Vagina (tissue), 2 donors: ENCODE measurements at regions not wholly inside any gene's neighbourhood (a gene's known extent, or its start where the extent isn't known, plus 50 kb on each side); places are given as distances from the start of the nearest gene placed in this dataset.

Experiments used
- DNase-seq, 2 donors: peaks; one replicate each; pipeline ENCODE4 v3.0.0-alpha.2; 2017; ENCODE audit errors: extremely low spot score in 2 of 2
- H3K27ac ChIP-seq: fragments of 200-600 bp; sonication (generic); one replicate; pipeline ENCODE4 v1.5.1; 2019
- H3K27me3 ChIP-seq: fragments of 200-600 bp; sonication (generic); one replicate; pipeline ENCODE4 v1.5.1; 2019
- H3K36me3 ChIP-seq, 2 donors: fragments of 200-600 bp; sonication (generic); one replicate each; pipeline ENCODE4 v1.5.1; 2017 to 2019
- H3K4me1 ChIP-seq: fragments of 200-600 bp; sonication (generic); one replicate; pipeline ENCODE4 v1.5.1; 2019
- H3K4me3 ChIP-seq, 2 donors: fragments of 200-600 bp; sonication (generic); 1 replicate in 1 of 2; 2 replicates in 1 of 2; pipeline ENCODE4 v1.5.1; 2016 to 2019
- H3K9me3 ChIP-seq: fragments of 200-600 bp; sonication (generic); one replicate; pipeline ENCODE4 v1.5.1; 2019
- POLR2A ChIP-seq, 2 donors: fragments of 450-650 bp; IDR thresholded peaks; one replicate each; pipeline ENCODE4 v1.6.1; 2017; ENCODE audit warnings: antibody characterized with exemption in 2 of 2, mild to moderate bottlenecking in 2 of 2, moderate library complexity in 2 of 2
- POLR2AphosphoS5 ChIP-seq, 2 donors: sonication (generic); formaldehyde crosslinking; IDR thresholded peaks; one replicate each; pipeline ENCODE4 v1.9.0; 2017; ENCODE audit warnings: antibody characterized with exemption in 2 of 2, mild to moderate bottlenecking in 2 of 2, low read depth in 1 of 2; ENCODE audit not compliant: insufficient read depth in 1 of 2
- intact Hi-C: fragments of 100-400 bp; cut with DNase I; formaldehyde crosslinking; loops from one replicate; pipeline ENCODE4 v1.15.1; 2023
- TF ChIP-seq, protein P1 (sequence below), 3 experiments: fragments of 450-650 bp in 2 of 3; fragments of 200-600 bp in 1 of 3; sonication (generic) in 1 of 3; IDR thresholded peaks; one replicate each; pipeline ENCODE4 v1.5.1; 2017 to 2019; ENCODE audit warnings: antibody characterized with exemption in 3 of 3, mild to moderate bottlenecking in 2 of 3, moderate library complexity in 2 of 3

- TF ChIP-seq POLR2AphosphoS5 (IDR thresholded peaks at IDR 0.05; ENCODE audit: insufficient read depth in 1 of 2, low read depth in 1 of 2) (no peak), POLR2A (IDR thresholded peaks at IDR 0.05) (no peak)
- TF ChIP-seq, protein P1, sequence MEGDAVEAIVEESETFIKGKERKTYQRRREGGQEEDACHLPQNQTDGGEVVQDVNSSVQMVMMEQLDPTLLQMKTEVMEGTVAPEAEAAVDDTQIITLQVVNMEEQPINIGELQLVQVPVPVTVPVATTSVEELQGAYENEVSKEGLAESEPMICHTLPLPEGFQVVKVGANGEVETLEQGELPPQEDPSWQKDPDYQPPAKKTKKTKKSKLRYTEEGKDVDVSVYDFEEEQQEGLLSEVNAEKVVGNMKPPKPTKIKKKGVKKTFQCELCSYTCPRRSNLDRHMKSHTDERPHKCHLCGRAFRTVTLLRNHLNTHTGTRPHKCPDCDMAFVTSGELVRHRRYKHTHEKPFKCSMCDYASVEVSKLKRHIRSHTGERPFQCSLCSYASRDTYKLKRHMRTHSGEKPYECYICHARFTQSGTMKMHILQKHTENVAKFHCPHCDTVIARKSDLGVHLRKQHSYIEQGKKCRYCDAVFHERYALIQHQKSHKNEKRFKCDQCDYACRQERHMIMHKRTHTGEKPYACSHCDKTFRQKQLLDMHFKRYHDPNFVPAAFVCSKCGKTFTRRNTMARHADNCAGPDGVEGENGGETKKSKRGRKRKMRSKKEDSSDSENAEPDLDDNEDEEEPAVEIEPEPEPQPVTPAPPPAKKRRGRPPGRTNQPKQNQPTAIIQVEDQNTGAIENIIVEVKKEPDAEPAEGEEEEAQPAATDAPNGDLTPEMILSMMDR (IDR thresholded peaks at IDR 0.05): no peak
- intact Hi-C loops: loop anchor here (10.0 kb wide), 1 partner anchor 125 kb away; no protein-coding TSS in a partner anchor
- no peak overlapping the region for H3K27ac ChIP-seq
Measured at GRCh38 chr16:77569406-77569805, 134.6 kb upstream of the ADAMTS18 start.

DNA sequence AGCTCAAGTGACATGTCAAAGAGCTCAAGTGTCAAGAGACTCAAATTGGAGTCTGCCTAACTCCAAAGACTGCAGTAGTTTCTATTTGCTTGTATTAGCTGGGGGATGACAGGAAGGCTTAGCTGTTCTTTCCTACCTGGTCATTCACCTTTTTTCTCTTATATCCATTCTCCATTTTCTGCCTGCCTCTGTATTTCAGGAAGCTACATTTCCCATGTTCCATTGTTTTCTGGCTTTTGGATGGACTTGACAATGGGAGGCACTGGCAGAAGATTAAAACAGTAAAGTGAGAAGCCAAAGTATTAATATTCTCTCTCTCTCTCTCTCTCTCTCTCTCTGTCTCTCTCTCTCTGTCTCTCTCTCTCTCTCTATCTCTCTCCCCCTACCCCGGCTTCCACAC, 135.7 kb upstream of the ADAMTS18 start:
- no peaks in the 10 kb centered on the region for H3K36me3 ChIP-seq
- peaks cover 11% of the 10 kb centered on the region for H3K4me1 ChIP-seq
- no peak overlapping the region for H3K27ac ChIP-seq
- H3K9me3 ChIP-seq: no peaks in the 10 kb centered on the region
- H3K4me3 ChIP-seq: no peak overlapping the region
- no peak for DNase-seq
- H3K27me3 ChIP-seq: no peaks in the 10 kb centered on the region
- intact Hi-C loops: no loop called here
- TF ChIP-seq, protein P1 (IDR thresholded peaks at IDR 0.05): no peak
- no peak for TF ChIP-seq POLR2AphosphoS5 (IDR thresholded peaks at IDR 0.05; ENCODE audit: insufficient read depth in 1 of 2, low read depth in 1 of 2)
- TF ChIP-seq POLR2A (IDR thresholded peaks at IDR 0.05): no peak

More at GRCh38 chr16:77569406-77569805, 134.6 kb upstream of the ADAMTS18 start:
- Histone ChIP-seq H3K4me1 (peaks cover 8% of the 10 kb centered on the region), H3K36me3 (no peaks in the 10 kb centered on the region), H3K9me3 (no peaks in the 10 kb centered on the region), H3K27me3 (no peaks in the 10 kb centered on the region), H3K4me3 (no peak overlapping the region)
- DNase-seq: no peak

DNA sequence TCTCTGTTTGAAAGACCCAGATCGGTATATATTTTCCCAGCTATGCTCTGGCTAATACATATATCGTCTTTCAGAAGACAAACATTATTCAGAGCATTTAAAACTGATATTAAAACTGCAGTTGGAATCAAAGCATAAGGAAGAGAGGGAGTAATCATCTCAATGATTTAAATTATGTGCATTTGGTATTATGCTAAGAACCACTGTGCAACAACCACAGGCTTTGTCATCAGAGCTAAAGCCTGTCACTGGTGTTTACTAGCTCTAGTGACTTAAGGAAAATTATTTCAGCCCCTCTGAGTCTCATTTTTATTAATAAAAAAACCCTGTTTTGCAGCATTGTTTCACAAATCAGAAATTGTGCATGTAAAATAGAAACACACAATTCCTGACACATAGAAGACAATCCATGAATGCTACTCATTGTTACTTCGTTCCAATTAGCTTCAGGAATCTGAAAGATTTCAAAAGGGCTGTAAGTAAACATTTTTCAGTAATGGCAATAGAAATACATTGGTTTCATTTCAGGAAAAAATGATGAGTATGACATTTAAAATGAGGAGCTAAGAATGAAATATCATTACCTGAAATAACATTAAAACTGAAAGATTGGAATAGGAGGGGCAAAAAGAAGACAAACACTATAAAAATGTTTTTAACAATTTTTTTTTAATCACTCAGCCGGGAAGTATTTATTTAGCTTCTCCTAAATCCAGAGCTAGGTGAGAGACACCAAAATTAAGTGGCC, 136.5 kb upstream of the ADAMTS18 start:
- DNase-seq: no peak
- TF ChIP-seq POLR2AphosphoS5 (IDR thresholded peaks at IDR 0.05; ENCODE audit: insufficient read depth in 1 of 2, low read depth in 1 of 2) (no peak), POLR2A (IDR thresholded peaks at IDR 0.05) (no peak)
- TF ChIP-seq, protein P1 (IDR thresholded peaks at IDR 0.05): no peak
- intact Hi-C loops: no loop called here

GRCh38 chr16:77574867-77575624, 140.2 kb upstream of the ADAMTS18 start:
- Histone ChIP-seq H3K36me3 (no peaks in the 10 kb centered on the region), H3K27me3 (no peaks in the 10 kb centered on the region), H3K27ac (peak overlapping the region; percentile 3), H3K4me3 (no peak overlapping the region), H3K4me1 (peaks cover 11% of the 10 kb centered on the region), H3K9me3 (no peaks in the 10 kb centered on the region)
- intact Hi-C loops: no loop called here
- TF ChIP-seq POLR2A (IDR thresholded peaks at IDR 0.05) (no peak), POLR2AphosphoS5 (IDR thresholded peaks at IDR 0.05; ENCODE audit: insufficient read depth in 1 of 2, low read depth in 1 of 2) (peak in 1 of 2 donors; percentile 15)
- DNase-seq: no peak

More for the DNA sequence above, 136.5 kb upstream of the ADAMTS18 start:
- Histone ChIP-seq H3K36me3 (no peaks in the 10 kb centered on the region), H3K27ac (no peak overlapping the region), H3K4me1 (peaks cover 11% of the 10 kb centered on the region), H3K9me3 (no peaks in the 10 kb centered on the region), H3K27me3 (no peaks in the 10 kb centered on the region), H3K4me3 (no peak overlapping the region)

GRCh38 chr16:77579351-77579891, 142.9 kb upstream of the NUDT7 start:
- Histone ChIP-seq H3K36me3 (no peaks in the 10 kb centered on the region), H3K4me3 (no peak overlapping the region), H3K4me1 (peaks cover 3% of the 10 kb centered on the region), H3K27me3 (no peaks in the 10 kb centered on the region), H3K9me3 (no peaks in the 10 kb centered on the region), H3K27ac (no peak overlapping the region)
- intact Hi-C loops: no loop called here
- no peak for DNase-seq
- TF ChIP-seq, protein P1 (IDR thresholded peaks at IDR 0.05): no peak
- TF ChIP-seq POLR2AphosphoS5 (IDR thresholded peaks at IDR 0.05; ENCODE audit: insufficient read depth in 1 of 2, low read depth in 1 of 2) (no peak), POLR2A (IDR thresholded peaks at IDR 0.05) (no peak)
